Natural killer cell (primary cell): ENCODE measurements at regions not wholly inside any gene's neighbourhood (a gene's known extent, or its start where the extent isn't known, plus 50 kb on each side); places are given as distances from the start of the nearest gene placed in this dataset.

Source experiments
- ATAC-seq, 3 donors: fragments of 150-1000 bp in 2 of 3; fragments of 200-7000 bp in 1 of 3; cut with Tn5 transposase; 1 replicate in 1 of 3; 2 replicates in 2 of 3; pipeline ENCODE4 v1.10.0; 2021; ENCODE audit warnings: mild to moderate bottlenecking in 2 of 3, moderate library complexity in 2 of 3
- DNase-seq, 2 donors: peaks; one replicate each; pipeline versions ENCODE4 v3.0.0 to v3.0.0-alpha.2; 2013 to 2021; ENCODE audit warnings: mixed read lengths in 1 of 2
- H3K27ac ChIP-seq: one replicate; pipeline ENCODE4 v1.5.1; 2013; ENCODE audit warnings: mild to moderate bottlenecking, low read length
- H3K27me3 ChIP-seq: one replicate; pipeline ENCODE4 v1.6.1; 2013; ENCODE audit warnings: low read length; ENCODE audit not compliant: control insufficient read depth, insufficient read depth
- H3K36me3 ChIP-seq: one replicate; pipeline ENCODE4 v1.6.1; 2013; ENCODE audit warnings: low read length; ENCODE audit not compliant: control insufficient read depth, insufficient read depth
- H3K4me1 ChIP-seq: one replicate; pipeline ENCODE4 v1.6.1; 2013; ENCODE audit warnings: low read length; ENCODE audit not compliant: control insufficient read depth, insufficient read depth
- H3K4me3 ChIP-seq: one replicate; pipeline ENCODE4 v1.5.1; 2013; ENCODE audit warnings: low read length
- H3K9me3 ChIP-seq: one replicate; pipeline ENCODE4 v1.6.1; 2013; ENCODE audit warnings: low read length; ENCODE audit not compliant: control insufficient read depth, insufficient read depth
- H3K27ac Mint-ChIP-seq, 2 donors: one replicate each; pipeline ENCODE4 v1.8.0; 2022; ENCODE audit warnings: mild to moderate bottlenecking in 2 of 2, mixed read lengths in 2 of 2, moderate library complexity in 1 of 2
- H3K27me3 Mint-ChIP-seq, 2 donors: one replicate each; pipeline ENCODE4 v1.8.0; 2022; ENCODE audit warnings: low read depth in 2 of 2, mixed read lengths in 2 of 2
- H3K36me3 Mint-ChIP-seq: one replicate; pipeline ENCODE4 v1.8.0; 2022; ENCODE audit warnings: mixed read lengths
- H3K4me1 Mint-ChIP-seq, 2 donors: one replicate each; pipeline ENCODE4 v1.8.0; 2022; ENCODE audit warnings: mixed read lengths in 2 of 2
- H3K4me3 Mint-ChIP-seq: one replicate; pipeline ENCODE4 v1.8.0; 2022; ENCODE audit warnings: mild to moderate bottlenecking, moderate library complexity, mixed read lengths
- H3K9me3 Mint-ChIP-seq, 2 donors: one replicate each; pipeline ENCODE4 v1.8.0; 2022; ENCODE audit warnings: mixed read lengths in 2 of 2
- CTCF ChIP-seq: fragments of 200-600 bp; IDR thresholded peaks from one replicate; pipeline ENCODE4 v1.8.0; 2022; ENCODE audit warnings: antibody characterized with exemption
- WGBS: methylation state at CpG from one replicate; pipeline ENCODE4 v1.1.7; 2013; ENCODE audit warnings: missing lambda C conversion rate; ENCODE audit not compliant: insufficient coverage; 5-methylcytosine and 5-hydroxymethylcytosine counted together
- intact Hi-C: fragments of 100-400 bp; cut with micrococcal nuclease; formaldehyde crosslinking; loops from one replicate; pipeline ENCODE4 v1.14.2; 2022

- intact Hi-C loops: loop anchor here (10.0 kb wide), 1 partner anchor 81 kb away; no protein-coding TSS in a partner anchor
- Mint-ChIP-seq H3K27me3 (no peaks in the 10 kb centered on the region), H3K4me1 (peaks cover 49 to 56% of the 10 kb centered on the region in 2 donors), H3K4me3 (peak overlapping the region; percentile 29), H3K27ac (peak overlapping the region; percentile 76 to 86), H3K36me3 (no peaks in the 10 kb centered on the region), H3K9me3 (peaks cover 0 to 5% of the 10 kb centered on the region in 2 donors)
- DNase-seq: no peak
- no peak for TF ChIP-seq CTCF
- Histone ChIP-seq H3K27ac (no peak overlapping the region), H3K4me1 (peaks cover 24% of the 10 kb centered on the region), H3K27me3 (no peaks in the 10 kb centered on the region), H3K9me3 (no peaks in the 10 kb centered on the region), H3K36me3 (no peaks in the 10 kb centered on the region), H3K4me3 (no peak overlapping the region)
- WGBS: 48% methylated on average over 6 of the region's 8 CpGs
- ATAC-seq: no peak
Measured at GRCh38 chr1:108043707-108044106, 78.7 kb upstream of the VAV3 start.

GRCh38 chr1:108042610-108043009 is 77.6 kb upstream of the VAV3 start:
- Histone ChIP-seq H3K27ac (peak overlapping the region; percentile 79), H3K4me1 (peaks cover 23% of the 10 kb centered on the region), H3K27me3 (no peaks in the 10 kb centered on the region), H3K9me3 (no peaks in the 10 kb centered on the region), H3K4me3 (no peak overlapping the region), H3K36me3 (no peaks in the 10 kb centered on the region)
- Mint-ChIP-seq H3K27ac (peak overlapping the region; percentile 76 to 86), H3K9me3 (peaks cover 0 to 2% of the 10 kb centered on the region in 2 donors), H3K36me3 (no peaks in the 10 kb centered on the region), H3K4me1 (peaks cover 49 to 56% of the 10 kb centered on the region in 2 donors), H3K27me3 (no peaks in the 10 kb centered on the region), H3K4me3 (peak overlapping the region; percentile 51)
- WGBS: 100% methylated on average over 1 of the region's 1 CpG
- ATAC-seq (no peak), DNase-seq (no peak)
- intact Hi-C loops: loop anchor here (10.0 kb wide), 1 partner anchor 82 kb away; no protein-coding TSS in a partner anchor
- no peak for TF ChIP-seq CTCF

- no peak for TF ChIP-seq CTCF
- peak overlapping the region; percentile 76 to 86 for H3K27ac Mint-ChIP-seq
Measured at GRCh38 chr1:108041360-108042142, 76.6 kb upstream of the VAV3 start.

More at GRCh38 chr1:108041360-108042142, 76.6 kb upstream of the VAV3 start:
- WGBS: 28% methylated on average over 7 of the region's 7 CpGs
- Mint-ChIP-seq H3K4me3 (peak overlapping the region; percentile 74), H3K4me1 (peaks cover 49 to 56% of the 10 kb centered on the region in 2 donors), H3K27me3 (no peaks in the 10 kb centered on the region), H3K9me3 (peaks cover 0 to 2% of the 10 kb centered on the region in 2 donors), H3K36me3 (no peaks in the 10 kb centered on the region)
- H3K9me3 ChIP-seq: no peaks in the 10 kb centered on the region
- peak overlapping the region; percentile 79 for H3K27ac ChIP-seq
- intact Hi-C loops: loop anchor here (2.0 to 10.0 kb wide), 2 partner anchors 79 to 83 kb away; no protein-coding TSS in a partner anchor
- no peaks in the 10 kb centered on the region for H3K27me3 ChIP-seq
- peaks cover 23% of the 10 kb centered on the region for H3K4me1 ChIP-seq
- no peaks in the 10 kb centered on the region for H3K36me3 ChIP-seq
- ATAC-seq: peak; percentile 76 to 91 (median 86)
- H3K4me3 ChIP-seq: no peak overlapping the region
- peak in 1 of 2 donors; percentile 38 for DNase-seq
